Breast epithelium (tissue), 3 donors: ENCODE measurements at regions not wholly inside any gene's neighbourhood (a gene's known extent, or its start where the extent isn't known, plus 50 kb on each side); places are given as distances from the start of the nearest gene placed in this dataset.
"Not testable (repeated sequence)": the region's sequence is repeated elsewhere in the genome, so short reads cannot be mapped to it uniquely, and the experiment has no call there.

Experiments used
- CTCF ChIP-seq, 3 donors: fragments of 450-650 bp; IDR thresholded peaks; one replicate each; pipeline ENCODE4 v1.5.1; 2016 to 2017; ENCODE audit warnings: antibody characterized with exemption in 3 of 3, mild to moderate bottlenecking in 3 of 3, moderate library complexity in 3 of 3
- POLR2A ChIP-seq: fragments of 450-650 bp; IDR thresholded peaks from one replicate; pipeline ENCODE4 v1.6.1; 2016; ENCODE audit warnings: antibody characterized with exemption, mild to moderate bottlenecking, moderate library complexity

- TF ChIP-seq CTCF (IDR thresholded peaks at IDR 0.05); POLR2A: not testable (repeated sequence)
Measured at GRCh38 chr1:106389160-106389559, 667.3 kb upstream of the PRMT6 start.
